HG03175 (cell line): ENCODE measurements at regions not wholly inside any gene's neighbourhood (a gene's known extent, or its start where the extent isn't known, plus 50 kb on each side); places are given as distances from the start of the nearest gene placed in this dataset.
A peak's percentile ranks its signal among the peaks of the same experiment; 100 is the strongest.

Experiments used
- ATAC-seq: cut with Tn5 transposase; IDR thresholded peaks from one replicate; pipeline ENCODE4 v1.9.1; 2021; ENCODE audit warnings: mild to moderate bottlenecking, moderate library complexity; ENCODE audit not compliant: unreplicated experiment

DNA sequence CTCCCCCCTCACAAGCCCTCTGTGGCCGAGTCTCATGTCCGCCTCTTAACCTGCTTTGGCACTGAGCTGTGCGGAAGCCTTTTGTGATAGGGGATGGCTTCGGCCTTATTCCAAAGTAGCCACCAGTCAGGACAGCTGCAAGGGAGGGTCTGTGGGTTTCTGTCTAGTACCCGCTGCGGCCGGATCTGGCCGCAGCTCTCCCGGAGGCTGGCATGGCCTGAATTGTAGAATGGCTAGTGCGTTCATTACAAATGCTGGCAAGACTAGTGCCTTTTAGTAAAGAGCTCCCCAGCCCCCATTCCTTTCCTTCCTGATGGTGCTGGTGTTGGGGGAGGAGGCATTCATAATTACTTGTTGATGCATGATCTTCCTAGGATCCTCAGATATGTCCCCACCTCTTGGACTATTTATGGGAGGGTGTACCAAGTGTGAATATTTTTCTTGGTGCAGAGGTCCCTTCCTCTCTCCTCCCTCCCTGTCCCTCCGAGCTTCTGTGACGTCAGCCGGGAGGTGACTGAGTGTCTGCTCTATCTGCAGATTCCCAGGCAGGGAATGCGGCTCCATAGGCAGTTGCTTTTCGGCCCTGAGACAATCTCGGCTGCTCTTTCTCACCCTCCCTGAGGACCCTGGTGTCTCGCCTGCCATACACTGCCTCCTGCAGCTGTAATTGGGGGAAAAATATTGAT, 108.7 kb upstream of the E2F8 start:
- ATAC-seq, result no peak

DNA sequence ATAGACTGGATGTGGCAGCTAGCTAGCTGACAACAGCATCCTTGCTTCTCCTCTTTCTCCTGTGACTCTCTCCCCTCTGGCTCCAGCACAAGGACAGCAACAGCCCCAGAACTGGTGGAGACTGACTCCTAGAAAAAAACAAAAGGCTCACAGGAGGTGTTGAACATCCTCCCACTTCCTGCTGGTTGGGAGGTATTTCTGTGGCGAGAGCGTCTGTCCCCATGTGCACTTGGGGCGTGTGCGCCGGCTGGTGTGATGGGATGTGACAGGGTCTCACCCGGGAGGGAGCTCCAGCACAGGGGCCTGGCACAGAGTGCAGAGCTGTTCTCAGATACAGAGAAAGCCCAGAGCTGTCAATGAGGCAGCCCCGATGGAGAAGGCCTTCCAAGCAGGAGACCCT, 107.2 kb upstream of the E2F8 start:
- no peak for ATAC-seq

DNA sequence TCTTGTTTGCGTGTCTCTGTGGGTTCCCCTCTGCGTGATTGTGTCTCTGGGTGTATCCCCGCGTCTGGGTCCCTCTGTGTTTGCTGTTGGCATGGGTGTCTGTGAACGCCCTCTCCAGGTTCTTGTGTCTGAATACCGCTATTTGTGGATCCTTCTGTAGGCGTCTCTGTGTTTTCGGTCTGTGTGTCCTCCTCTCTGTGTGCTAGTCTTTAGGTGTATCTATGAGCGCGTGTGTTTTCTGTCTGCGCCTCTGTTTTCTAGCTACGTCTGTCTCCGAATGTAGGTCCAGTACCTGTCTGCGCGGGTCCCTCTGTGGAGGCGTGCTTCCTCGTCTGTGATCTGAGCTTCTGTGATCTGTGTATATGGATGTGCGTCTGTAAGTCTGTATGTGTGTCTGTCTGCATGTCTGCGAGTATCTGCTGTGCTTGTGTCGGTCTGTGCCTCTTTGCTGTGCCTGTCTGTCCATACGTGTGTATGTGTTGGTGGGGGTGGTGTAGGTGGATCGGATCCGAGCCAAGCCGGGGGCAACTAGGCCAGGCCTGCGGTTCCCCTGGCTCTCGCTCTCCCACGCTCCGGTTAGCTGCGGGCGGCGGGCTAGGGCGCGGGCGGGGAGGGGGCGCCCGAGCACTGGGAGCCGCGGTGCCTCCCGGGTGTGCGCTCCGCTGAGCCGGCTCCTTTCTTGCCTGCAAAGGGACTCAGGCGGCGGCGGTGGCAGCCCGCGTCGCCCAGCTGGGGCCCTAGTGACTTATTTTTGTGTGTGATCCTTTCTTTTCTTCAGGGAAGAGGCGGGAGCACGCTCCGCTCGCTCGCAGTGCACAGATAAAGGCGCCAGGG, 105.3 kb upstream of the E2F8 start:
- no peak for ATAC-seq

DNA sequence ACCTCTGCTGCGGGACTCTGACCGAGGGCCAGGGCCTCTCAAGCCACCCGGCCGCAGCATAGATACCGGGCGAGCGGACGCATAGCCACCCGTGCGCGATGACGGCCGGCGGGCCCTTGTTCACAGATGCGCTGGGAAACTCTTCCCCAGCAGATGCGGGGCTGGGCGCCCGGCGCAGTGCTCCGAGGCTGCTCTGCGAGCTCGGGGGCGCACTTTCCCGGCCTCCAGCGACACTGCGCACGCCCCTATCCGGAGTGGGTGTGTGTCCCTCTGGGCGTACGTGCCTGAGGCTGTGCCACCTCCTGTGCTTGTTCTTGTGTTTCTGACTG, 104.7 kb upstream of the E2F8 start:
- ATAC-seq, result no peak

DNA sequence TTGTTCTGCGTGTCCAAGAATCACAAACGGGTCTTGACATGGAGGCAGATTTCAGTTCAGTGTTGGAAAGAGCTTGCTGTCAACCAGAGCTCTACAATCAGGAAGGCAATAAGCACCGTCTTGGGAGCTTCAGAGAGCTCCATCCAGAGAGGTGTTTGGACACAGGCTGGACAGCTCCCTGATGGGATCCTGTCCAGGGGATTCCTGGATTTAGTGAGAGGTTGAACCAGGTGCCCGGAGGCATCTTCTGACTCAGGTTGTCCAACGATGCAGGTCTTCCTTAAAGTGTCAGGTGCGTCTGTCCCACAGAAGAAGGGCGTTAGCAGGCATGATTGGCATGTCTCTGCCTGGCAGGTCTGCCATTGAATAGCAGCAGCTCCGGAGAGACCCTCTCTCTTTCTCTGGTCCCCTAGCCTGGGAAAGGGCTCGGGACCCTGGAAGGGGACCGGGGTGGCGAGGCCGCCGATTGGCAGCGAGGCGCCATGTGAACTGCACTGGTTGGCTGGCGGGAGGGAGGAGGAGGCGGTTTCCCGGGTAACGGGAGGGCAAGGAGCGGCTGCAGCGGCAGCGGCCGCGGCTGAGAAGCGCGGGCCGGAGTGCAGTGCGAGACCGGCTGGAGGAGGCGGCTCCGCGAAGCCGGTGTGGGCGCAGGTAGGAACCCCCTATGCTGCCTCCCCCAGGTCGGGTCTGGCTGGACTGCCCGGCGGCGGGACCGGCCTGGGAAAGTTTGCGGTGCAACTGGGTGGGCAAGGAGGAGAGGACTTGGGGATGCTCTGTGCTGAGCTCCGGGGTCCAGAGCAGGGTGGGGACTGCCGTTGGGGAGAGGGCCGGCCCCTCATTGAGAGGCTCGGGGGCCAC, 104.1 kb upstream of the E2F8 start:
- no peak for ATAC-seq

DNA sequence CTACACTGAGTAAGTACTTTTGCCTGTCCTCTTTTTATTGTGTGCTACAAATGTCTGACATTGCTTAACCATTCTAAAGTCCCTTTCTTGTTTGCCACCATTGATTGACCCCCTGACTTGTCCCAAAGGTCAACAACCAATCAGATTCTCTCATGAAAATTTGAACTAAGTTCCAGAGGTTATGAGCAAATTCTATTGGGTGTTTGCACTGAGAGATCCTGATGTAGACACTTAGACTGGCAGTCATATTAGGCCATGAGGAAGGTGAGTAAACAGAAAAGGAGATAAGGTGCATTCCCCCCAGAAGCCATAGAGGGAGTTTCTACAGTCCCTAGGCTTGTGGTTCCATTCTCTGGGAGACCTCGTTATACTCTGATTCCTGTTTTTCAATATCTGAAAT, 101.3 kb upstream of the E2F8 start:
- no peak for ATAC-seq

DNA sequence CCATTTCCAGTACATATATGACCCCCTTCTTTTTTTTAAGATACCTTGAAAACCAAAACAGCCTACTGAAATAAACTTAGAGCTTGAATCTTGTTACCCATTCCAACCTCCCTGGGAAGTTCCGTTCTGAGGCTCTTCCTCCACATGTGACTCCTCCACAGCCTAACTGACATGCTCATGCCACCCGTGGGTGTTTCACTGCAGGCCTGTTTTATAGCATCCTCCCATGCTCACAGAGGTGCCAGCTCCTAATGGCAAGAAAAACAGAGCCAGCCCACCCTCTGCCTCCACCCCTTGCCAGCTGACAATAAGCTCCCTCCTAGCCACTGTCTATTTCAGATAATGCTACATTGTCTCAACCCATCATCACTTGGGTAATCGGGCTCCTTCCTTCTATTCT, 97.6 kb upstream of the E2F8 start:
- ATAC-seq, result no peak

DNA sequence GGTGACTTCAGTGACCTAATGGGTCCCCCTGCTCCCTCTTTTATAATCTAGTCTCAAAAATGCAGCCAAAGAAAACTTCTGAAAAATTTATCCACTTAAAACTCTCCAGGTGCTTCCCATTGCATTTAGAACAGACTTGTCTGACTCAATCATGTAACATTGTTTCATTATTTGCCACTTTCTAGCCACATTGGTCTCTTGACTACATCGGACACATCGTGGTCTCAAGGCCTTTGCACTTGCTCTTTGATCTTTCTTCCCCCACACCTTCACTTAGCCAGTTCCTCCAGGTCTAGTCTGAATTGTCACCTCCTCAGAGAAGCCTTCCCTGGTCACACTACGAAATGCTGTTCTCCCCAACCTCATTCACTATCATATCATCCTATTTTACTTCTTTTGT, 97.0 kb upstream of the E2F8 start:
- no peak for ATAC-seq

DNA sequence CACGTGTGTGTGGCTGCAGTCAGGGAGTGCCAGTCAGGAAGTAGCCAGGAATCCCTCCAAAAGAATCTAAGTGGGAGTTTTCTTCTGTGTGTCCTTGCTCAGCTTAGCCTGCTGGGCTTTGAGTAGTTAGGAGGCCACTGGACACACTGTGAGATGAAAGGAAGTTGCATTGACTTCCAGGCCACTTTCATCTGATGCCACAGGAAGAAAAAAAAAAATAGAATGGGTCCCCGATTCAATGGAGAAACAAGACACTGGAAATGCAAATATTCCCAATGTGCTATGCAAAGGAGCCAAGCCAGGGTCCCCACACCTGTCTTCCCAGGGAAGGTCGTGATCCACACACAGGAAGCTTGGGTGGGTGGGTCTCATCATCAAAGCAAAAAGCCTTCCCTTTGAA, 95.6 kb upstream of the E2F8 start:
- no peak for ATAC-seq

DNA sequence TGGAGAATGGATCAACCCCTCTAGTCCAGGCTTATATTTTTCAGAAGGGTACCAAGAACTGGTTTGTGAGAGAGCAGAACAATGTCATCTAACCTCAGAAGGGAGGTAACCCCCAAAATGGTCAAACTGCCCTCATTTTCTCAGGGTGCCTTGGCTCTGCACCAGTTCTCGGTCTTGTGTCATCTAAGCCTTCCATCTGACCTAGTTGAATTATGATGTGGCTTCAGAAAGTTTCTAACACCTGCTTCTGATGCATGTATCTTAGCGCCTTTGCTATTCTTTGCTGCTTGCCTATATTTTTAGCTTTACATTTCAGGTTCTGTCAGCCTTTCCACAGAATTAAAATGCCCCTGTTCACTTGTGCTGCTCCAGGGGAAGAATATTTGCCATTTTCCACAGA, 91.7 kb upstream of the E2F8 start:
- peak; percentile 81 for ATAC-seq

DNA sequence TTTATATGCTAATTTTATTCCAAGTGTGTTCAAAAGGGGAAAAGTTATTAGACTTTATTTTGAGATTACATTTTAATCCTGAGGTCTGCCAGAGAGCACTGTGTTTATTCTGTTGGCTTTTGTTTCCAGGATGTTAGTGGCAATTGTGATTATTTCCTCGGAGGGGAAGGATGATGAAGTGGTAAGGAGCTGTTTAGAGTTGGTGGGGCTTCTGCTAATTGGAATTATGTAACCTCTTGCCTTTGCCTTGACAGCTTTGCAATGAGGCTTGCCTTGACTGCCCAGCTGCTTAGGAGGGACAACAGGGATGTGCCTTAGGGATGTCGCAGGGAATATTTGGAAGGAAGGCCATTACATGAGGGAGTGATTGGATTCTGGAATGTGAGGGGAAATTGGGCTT, 89.7 kb upstream of the E2F8 start:
- ATAC-seq, result no peak

DNA sequence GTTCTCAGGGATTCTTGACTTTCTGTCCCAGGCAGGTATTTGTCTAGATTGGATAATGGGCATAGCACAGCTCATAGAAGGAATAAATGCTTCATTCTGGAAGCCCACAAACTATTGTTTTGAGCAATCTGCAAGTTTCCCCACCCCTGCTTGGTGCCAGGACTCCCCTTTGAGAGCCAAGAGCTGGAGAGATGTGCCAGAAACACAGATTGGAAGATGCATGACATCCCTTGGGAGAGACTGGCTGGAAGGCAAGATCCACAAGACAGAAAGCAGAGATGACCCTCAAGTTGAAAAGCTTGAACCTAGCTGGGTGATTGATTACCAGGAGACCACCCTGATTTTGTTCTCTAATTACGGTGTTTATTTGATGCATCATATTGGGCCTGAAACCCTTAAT, 89.2 kb upstream of the E2F8 start:
- ATAC-seq, result no peak

DNA sequence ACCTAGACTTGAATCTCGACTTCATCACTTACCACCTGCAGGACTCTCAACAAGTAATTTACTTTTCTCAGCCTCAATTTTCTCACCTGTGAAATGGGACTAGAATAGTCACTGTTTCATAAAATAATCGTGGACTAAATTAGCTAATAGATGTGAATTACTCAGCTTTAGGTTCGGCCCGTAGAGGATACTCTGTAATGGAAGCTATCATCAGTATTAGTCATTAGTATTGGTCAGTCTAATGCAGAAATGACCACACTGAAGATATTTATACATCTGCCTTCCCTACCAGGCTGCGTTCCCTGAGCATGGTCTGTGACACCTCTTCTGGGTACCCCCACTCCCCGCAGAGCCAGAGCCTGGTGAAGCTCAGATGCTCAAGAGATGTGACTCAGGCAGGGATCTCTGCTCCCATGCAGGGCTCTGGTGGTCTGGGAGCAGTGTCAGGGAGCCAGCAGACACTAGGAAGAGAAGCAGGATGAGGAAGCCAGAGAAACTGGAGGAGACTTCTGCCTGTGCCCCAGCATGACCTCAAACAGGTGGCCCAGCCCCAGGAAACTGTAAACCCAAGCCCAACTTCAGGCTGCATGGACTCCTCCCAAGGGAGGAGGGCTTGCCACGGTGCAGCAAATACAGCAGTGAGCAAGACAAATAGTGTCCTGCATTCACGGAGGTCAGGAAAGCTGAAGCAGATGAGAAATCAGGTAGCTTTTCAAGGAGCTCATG, 88.0 kb upstream of the E2F8 start:
- ATAC-seq, result no peak

DNA sequence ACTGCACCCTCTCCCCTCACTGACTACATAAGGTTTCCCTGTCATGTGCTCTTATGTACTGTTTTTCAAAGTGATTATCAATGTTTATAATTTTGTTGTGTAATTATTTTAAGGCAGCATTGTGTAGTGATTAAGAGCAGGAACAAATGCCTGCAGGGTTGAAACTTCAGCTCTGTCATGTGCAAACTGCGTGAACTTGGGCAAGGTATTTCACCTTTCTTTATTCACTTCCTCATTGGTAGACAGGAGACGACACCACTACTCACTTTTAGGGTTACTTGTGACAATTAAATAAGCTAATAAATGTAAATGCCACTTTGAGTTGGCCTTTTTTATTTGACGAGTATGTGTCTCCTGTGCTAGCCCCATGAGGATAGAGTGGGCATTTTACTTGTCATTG, 86.5 kb upstream of the E2F8 start:
- ATAC-seq, result no peak

DNA sequence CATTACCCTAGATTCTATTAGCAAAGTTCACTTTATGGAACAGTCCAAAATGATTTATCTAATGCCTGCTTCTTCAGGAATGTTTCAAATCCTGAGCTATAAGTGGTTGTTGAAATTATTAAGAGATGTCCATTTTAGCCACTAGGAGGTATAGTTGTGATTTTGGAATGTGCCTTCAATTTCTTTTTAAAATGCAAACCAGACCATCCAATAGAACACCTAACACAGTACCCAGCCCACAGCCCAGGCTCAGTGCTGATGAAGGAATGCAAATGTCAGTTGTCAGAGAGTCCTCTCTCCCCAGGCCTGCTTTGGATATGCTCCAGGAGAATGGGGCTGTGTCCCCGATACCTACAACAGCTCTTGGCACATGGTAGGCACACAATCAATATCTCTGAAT, 85.8 kb upstream of the E2F8 start:
- ATAC-seq, result no peak

DNA sequence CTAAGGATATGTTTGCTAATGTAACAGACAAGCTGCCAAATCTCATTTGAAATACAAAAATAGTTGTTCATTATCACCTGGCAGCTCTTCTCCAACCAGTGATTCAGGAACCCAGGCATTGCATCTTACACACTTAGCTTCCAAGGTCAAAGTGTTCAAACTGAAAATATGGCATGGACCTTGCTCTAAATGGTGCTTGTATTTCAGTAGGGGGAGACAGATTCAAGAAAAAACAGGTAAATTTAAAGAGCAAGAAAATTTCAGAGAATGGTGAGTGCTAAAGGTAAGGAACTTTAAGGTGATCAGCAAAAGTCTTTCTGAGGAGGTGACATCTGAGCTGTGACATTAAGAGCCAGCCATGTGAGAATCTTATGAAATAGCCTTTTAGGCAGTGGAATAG, 82.8 kb upstream of the E2F8 start:
- no peak for ATAC-seq

DNA sequence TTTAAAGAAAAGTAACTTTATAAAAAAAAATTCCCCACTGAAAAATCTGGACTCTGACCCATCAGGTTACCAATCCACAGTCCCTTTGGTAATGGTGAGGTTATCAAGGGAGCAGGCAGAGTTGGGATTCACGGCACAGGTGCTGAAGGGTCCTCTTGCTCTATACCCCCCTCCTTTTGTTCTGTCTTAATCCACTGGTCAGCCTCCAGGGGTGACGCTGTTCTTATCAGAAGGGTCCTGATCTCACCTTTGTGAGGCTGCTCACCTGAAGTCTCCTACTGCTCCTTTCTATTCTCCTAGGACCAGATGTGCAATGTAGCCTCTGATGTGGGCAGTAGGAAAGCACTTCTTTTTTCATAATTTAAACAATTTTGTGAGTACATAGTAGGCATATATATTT, 80.6 kb upstream of the E2F8 start:
- ATAC-seq, result no peak

DNA sequence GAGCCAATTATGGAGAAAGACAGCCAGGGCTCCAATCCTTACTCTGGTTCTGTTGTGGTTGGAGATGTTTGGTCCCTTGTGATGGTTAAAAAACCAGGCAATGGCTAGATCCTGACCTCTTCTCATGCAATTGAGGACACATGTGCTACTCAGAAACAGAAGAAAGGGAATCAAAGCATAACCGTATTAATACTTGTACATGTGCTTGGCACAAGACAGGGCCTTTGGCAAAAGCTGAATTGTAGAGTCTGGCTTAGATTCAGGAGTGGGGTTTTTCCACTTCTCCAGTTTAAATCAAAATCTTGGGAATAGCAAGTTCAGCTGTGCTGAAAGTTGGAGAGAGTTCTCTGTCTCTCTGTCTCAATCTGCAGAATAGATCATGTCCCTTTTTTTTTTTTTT, 80.1 kb upstream of the E2F8 start:
- no peak for ATAC-seq

DNA sequence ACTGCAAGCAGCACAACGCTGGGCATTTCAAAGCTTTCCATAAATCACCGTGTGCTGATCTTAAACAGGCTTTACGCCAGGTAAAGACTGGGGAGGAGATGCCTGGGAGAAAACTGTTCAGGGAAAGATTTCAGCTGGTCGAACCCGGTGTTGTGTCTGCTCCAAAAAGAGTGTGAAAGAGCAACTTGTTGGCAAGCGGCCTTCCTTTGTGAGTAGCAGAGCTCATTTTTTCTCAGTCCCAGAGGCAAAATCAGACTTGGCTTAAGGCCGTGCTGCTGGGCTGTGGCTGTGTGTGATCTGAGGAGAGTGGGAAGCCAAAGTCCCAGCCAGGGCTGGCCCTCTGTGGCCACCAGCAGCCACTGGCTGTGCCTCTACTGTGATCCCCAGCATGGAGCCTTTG, 75.7 kb upstream of the E2F8 start:
- ATAC-seq, result no peak

DNA sequence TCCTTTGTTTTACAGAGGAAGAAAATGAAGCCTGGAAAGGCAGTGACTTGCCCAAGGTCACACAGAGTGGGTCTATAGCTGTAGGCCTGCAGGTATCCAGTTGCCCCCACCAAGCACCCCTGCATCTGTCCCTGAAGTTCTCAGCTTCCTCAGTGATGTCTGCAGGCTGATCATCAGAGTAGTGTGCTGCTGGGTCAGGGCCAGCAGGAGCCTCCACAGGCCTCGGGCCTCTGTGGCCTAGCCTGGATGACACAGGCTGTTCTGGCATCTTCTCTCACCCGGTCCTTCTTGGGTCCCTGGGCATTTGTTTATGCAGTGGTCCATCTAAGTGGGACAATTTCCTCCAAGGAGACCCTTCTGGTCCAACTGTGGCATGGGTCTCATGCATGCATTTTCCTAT, 74.8 kb upstream of the E2F8 start:
- no peak for ATAC-seq

DNA sequence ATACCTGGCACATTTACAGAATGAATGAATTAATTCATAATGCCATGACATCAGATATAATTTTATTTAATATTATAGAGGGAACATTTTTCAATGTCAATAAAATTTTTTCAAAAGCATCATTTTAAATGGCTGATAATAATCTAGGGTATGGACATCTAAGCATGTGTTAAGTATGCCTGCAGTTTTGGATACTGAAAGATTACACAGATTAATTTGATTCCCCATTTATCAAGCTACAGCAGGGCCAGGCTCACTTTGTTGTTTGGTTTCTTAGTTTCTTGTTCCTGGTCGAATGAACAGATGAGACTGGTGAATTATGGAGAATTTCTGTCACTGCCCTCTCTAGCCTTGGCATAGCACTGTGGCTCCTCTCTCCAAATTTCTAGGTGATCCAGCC, 72.4 kb upstream of the E2F8 start:
- no peak for ATAC-seq
